ENCODE measurements at regions not wholly inside any gene's neighbourhood (a gene's known extent, or its start where the extent isn't known, plus 50 kb on each side); places are given as distances from the start of the nearest gene placed in this dataset.

GRCh38 chr13:42720113-42720857, 61.1 kb upstream of the FAM216B start:
- no peak for TF ChIP-seq CTCF (IDR thresholded peaks at IDR 0.05)
- TF ChIP-seq EP300 (IDR thresholded peaks at IDR 0.05) = no peak
- TF ChIP-seq POLR2AphosphoS5 (IDR thresholded peaks at IDR 0.05) = peak; percentile 25
